ENCODE measurements at regions not wholly inside any gene's neighbourhood (a gene's known extent, or its start where the extent isn't known, plus 50 kb on each side); places are given as distances from the start of the nearest gene placed in this dataset.
A peak's percentile ranks its signal among the peaks of the same experiment; 100 is the strongest.

DNA sequence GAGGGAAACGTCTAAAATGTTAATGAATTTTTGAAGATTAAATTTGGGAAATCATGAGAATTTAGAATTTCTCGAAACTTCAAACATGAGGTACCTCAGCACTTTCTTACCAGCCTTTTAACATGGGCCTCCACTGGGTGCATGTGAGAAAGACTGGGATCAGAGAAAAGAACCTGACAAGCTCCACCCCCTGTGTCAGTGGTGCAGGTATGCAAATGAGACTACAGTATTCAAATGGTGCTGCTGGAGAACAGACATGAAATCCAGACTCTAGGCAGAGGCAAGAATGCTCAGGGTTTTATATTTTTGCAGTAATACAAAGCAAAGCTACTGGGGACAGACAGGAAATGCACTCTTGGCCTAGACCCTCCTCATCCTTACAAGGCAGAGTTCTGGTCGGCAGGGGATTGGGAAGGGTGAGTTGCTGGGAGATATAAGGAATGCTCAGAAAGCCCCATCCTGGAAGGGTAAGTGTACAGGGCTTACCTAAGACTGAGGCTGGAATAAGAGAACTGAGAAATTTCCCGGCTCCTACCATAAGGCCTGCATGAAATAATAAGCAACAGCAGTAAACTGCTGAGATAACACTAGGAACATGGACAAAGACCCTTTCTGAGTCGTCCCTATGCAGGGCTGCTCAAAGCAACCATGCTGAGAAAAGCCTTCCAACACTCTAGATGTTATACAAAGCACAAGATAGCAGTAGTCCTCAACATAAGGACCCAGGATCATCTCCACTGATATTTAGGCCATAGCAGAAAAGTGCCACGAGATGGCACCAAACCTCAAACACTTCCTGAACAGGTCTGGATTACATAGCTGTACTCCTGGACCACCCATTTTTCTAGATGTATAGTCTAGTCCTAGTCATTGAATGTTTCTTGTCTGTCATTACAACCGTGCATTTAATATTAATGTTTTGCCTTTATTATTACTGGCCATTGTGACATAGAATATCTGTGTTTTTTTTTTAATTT is 260.8 kb downstream of the RASSF9 start:
- Mint-ChIP-seq H3K9me3 (ENCODE audit: unreplicated experiment) (no peaks in the 10 kb centered on the region), H3K36me3 (ENCODE audit: unreplicated experiment) (no peaks in the 10 kb centered on the region), H3K27ac (ENCODE audit: unreplicated experiment) (no peak overlapping the region), H3K4me3 (ENCODE audit: unreplicated experiment) (no peak overlapping the region), H3K4me1 (ENCODE audit: unreplicated experiment) (peaks cover 2% of the 10 kb centered on the region), H3K27me3 (ENCODE audit: unreplicated experiment) (no peaks in the 10 kb centered on the region)
- TF ChIP-seq, protein P1, sequence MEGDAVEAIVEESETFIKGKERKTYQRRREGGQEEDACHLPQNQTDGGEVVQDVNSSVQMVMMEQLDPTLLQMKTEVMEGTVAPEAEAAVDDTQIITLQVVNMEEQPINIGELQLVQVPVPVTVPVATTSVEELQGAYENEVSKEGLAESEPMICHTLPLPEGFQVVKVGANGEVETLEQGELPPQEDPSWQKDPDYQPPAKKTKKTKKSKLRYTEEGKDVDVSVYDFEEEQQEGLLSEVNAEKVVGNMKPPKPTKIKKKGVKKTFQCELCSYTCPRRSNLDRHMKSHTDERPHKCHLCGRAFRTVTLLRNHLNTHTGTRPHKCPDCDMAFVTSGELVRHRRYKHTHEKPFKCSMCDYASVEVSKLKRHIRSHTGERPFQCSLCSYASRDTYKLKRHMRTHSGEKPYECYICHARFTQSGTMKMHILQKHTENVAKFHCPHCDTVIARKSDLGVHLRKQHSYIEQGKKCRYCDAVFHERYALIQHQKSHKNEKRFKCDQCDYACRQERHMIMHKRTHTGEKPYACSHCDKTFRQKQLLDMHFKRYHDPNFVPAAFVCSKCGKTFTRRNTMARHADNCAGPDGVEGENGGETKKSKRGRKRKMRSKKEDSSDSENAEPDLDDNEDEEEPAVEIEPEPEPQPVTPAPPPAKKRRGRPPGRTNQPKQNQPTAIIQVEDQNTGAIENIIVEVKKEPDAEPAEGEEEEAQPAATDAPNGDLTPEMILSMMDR (IDR thresholded peaks at IDR 0.05): peak; percentile 85
- DNase-seq (ENCODE audit: extremely low spot score, unreplicated experiment): no peak

DNA sequence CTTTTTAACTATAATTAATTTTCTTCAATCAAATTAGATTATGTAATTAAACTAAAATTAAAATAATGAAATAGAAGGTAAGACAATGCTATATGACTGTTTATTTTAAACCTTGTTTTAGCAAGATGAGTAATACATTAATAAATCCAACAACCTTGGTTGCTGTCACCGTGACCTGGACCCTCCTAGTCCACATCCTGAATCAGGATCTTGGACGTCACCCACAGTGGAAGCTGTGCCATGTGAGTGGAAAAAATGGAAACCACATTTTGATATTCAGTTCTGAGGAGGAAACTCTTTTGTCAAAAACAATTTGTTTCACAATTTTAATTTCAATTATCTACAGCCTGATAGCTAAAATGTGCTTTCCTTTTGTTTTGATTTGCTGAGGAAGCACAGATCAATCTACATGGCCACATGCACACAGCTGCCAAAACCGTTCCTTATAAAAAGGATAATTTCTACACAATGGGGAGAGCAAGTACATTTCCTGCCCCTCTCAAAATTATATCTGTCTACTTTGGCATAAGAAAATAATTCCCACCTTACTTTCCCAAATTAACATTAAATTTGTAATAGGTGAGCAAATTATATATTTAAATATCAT is 255.5 kb downstream of the RASSF9 start:
- H3K4me1 Mint-ChIP-seq (ENCODE audit: unreplicated experiment): no peaks in the 10 kb centered on the region
- H3K27me3 Mint-ChIP-seq (ENCODE audit: unreplicated experiment): peaks cover 5% of the 10 kb centered on the region
- TF ChIP-seq, protein P1 (IDR thresholded peaks at IDR 0.05): no peak
- no peak for DNase-seq (ENCODE audit: extremely low spot score, unreplicated experiment)
- H3K9me3 Mint-ChIP-seq (ENCODE audit: unreplicated experiment): no peaks in the 10 kb centered on the region
- no peaks in the 10 kb centered on the region for H3K36me3 Mint-ChIP-seq (ENCODE audit: unreplicated experiment)
- no peak overlapping the region for H3K27ac Mint-ChIP-seq (ENCODE audit: unreplicated experiment)
- H3K4me3 Mint-ChIP-seq (ENCODE audit: unreplicated experiment): no peak overlapping the region

DNA sequence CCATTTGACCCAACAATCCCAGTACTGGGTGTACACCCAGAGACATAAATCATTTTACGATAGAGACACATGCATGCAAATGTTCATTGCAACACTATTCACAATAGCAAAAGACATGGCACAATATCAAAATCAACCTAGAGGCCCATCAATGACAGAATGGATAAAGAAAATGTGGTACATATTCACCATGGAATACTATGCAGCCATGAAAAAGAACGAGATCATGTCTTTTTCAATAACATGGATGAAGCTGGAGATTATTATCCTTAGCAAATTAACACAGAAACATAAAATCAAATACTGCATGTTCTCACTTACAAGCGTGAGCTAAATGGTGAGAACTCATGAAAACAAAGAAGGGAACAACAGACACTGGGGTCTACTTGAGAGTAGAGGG is 249.1 kb downstream of the RASSF9 start:
- no peak overlapping the region for H3K27ac Mint-ChIP-seq (ENCODE audit: unreplicated experiment)
- H3K36me3 Mint-ChIP-seq (ENCODE audit: unreplicated experiment): no peaks in the 10 kb centered on the region
- no peaks in the 10 kb centered on the region for H3K4me1 Mint-ChIP-seq (ENCODE audit: unreplicated experiment)
- H3K4me3 Mint-ChIP-seq (ENCODE audit: unreplicated experiment): no peak overlapping the region
- peaks cover 5% of the 10 kb centered on the region for H3K27me3 Mint-ChIP-seq (ENCODE audit: unreplicated experiment)
- no peak for DNase-seq (ENCODE audit: extremely low spot score, unreplicated experiment)
- TF ChIP-seq, protein P1 (IDR thresholded peaks at IDR 0.05): no peak
- no peaks in the 10 kb centered on the region for H3K9me3 Mint-ChIP-seq (ENCODE audit: unreplicated experiment)

DNA sequence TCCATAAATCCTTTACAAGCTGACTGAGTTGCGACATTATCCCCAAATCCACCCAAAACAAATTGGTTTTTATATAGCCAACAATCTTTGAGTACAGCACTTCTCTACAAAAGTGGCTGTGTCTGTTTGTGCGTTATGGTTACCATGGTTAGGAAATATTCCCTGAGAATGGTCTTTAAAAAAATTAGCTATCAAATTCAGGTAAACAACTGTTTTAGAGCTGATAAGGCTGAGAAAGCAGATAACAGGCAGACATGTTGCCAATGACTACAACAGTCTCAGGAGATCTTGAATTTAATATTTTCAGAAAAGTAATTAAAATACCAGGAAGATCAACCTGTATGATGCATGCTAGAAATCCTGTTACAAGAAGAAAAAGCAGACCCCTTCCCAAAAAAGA is 248.0 kb downstream of the RASSF9 start:
- no peaks in the 10 kb centered on the region for H3K9me3 Mint-ChIP-seq (ENCODE audit: unreplicated experiment)
- H3K27ac Mint-ChIP-seq (ENCODE audit: unreplicated experiment): no peak overlapping the region
- no peaks in the 10 kb centered on the region for H3K36me3 Mint-ChIP-seq (ENCODE audit: unreplicated experiment)
- no peak overlapping the region for H3K4me3 Mint-ChIP-seq (ENCODE audit: unreplicated experiment)
- no peak for DNase-seq (ENCODE audit: extremely low spot score, unreplicated experiment)
- TF ChIP-seq, protein P1 (IDR thresholded peaks at IDR 0.05): no peak
- no peaks in the 10 kb centered on the region for H3K4me1 Mint-ChIP-seq (ENCODE audit: unreplicated experiment)
- peaks cover under 1% of the 10 kb centered on the region for H3K27me3 Mint-ChIP-seq (ENCODE audit: unreplicated experiment)

DNA sequence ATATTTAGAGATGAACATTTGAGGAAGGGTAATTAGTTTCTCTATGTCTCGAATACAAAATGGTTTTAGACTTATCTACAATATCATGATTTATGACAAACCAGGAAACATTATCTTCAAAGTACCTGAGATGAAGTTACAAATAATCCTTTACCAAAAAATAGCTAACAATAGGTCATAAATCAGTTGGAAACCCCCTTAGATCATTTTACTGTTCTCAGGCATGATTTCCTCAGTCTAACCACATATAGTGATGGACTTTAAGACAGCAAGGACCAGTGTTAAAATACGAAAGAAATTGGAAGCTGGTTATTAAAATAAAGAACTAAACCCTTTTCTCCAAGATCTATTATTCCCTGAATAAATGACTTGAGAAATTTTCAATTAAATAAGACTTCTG is 235.4 kb downstream of the RASSF9 start:
- no peak overlapping the region for H3K27ac Mint-ChIP-seq (ENCODE audit: unreplicated experiment)
- TF ChIP-seq, protein P1 (IDR thresholded peaks at IDR 0.05): no peak
- DNase-seq (ENCODE audit: extremely low spot score, unreplicated experiment): no peak
- peaks cover 3% of the 10 kb centered on the region for H3K9me3 Mint-ChIP-seq (ENCODE audit: unreplicated experiment)
- no peaks in the 10 kb centered on the region for H3K36me3 Mint-ChIP-seq (ENCODE audit: unreplicated experiment)
- H3K27me3 Mint-ChIP-seq (ENCODE audit: unreplicated experiment): peaks cover 17% of the 10 kb centered on the region
- no peak overlapping the region for H3K4me3 Mint-ChIP-seq (ENCODE audit: unreplicated experiment)
- no peaks in the 10 kb centered on the region for H3K4me1 Mint-ChIP-seq (ENCODE audit: unreplicated experiment)
